Lower leg skin (tissue), 3 donors: ENCODE measurements at regions not wholly inside any gene's neighbourhood (a gene's known extent, or its start where the extent isn't known, plus 50 kb on each side); places are given as distances from the start of the nearest gene placed in this dataset.

Experiments
- CTCF ChIP-seq, 3 donors: fragments of 450-650 bp; IDR thresholded peaks; one replicate each; pipeline ENCODE4 v1.5.1; 2016; ENCODE audit warnings: antibody characterized with exemption in 3 of 3, mild to moderate bottlenecking in 3 of 3, moderate library complexity in 2 of 3
- POLR2A ChIP-seq, 2 donors: fragments of 450-650 bp; IDR thresholded peaks; one replicate each; pipeline ENCODE4 v1.6.1; 2016 to 2017; ENCODE audit warnings: antibody characterized with exemption in 2 of 2, mild to moderate bottlenecking in 1 of 2, moderate library complexity in 1 of 2

- no peak for TF ChIP-seq CTCF (IDR thresholded peaks at IDR 0.05)
- TF ChIP-seq POLR2A (IDR thresholded peaks at IDR 0.05) = no peak
Observed at GRCh38 chr4:58809948-58810347, 1699.8 kb upstream of the IGFBP7 start.
